HG02759 (cell line): ENCODE measurements at regions not wholly inside any gene's neighbourhood (a gene's known extent, or its start where the extent isn't known, plus 50 kb on each side); places are given as distances from the start of the nearest gene placed in this dataset.
"Not testable (repeated sequence)": the region's sequence is repeated elsewhere in the genome, so short reads cannot be mapped to it uniquely, and the experiment has no call there.

Experiments used
- ATAC-seq: cut with Tn5 transposase; IDR thresholded peaks from one replicate; pipeline ENCODE4 v1.9.1; 2021; ENCODE audit warnings: mild to moderate bottlenecking, moderate library complexity; ENCODE audit not compliant: unreplicated experiment

GRCh38 chr10:33039181-33039580, 81.2 kb upstream of the ITGB1 start:
- no peak for ATAC-seq

- ATAC-seq: no peak
These were observed 80.6 kb upstream of the ITGB1 start for GRCh38 chr10:33038672-33039071.

- ATAC-seq: no peak
These were observed 79.7 kb upstream of the ITGB1 start for GRCh38 chr10:33037726-33038125.

- ATAC-seq: no peak
These were observed 78.6 kb upstream of the ITGB1 start for GRCh38 chr10:33036670-33037069.

- no peak for ATAC-seq
These were observed 77.4 kb upstream of the ITGB1 start for GRCh38 chr10:33035411-33035810.

- no peak for ATAC-seq
These were observed 76.9 kb upstream of the ITGB1 start for GRCh38 chr10:33034931-33035330.

- ATAC-seq: no peak
These were observed 74.7 kb upstream of the ITGB1 start for GRCh38 chr10:33032654-33033151.

GRCh38 chr10:33031815-33032653, 74.0 kb upstream of the ITGB1 start:
- ATAC-seq: no peak

- no peak for ATAC-seq
These were observed 73.1 kb upstream of the ITGB1 start for GRCh38 chr10:33031171-33031570.

- not testable (repeated sequence) for ATAC-seq
These were observed 70.5 kb upstream of the ITGB1 start for GRCh38 chr10:33028515-33028914.

- no peak for ATAC-seq
These were observed 69.1 kb upstream of the ITGB1 start for GRCh38 chr10:33027088-33027487.

GRCh38 chr10:33026422-33026821, 68.4 kb upstream of the ITGB1 start:
- no peak for ATAC-seq

GRCh38 chr10:33025910-33026309, 67.9 kb upstream of the ITGB1 start:
- ATAC-seq: no peak

- no peak for ATAC-seq
These were observed 67.0 kb upstream of the ITGB1 start for GRCh38 chr10:33025039-33025438.

GRCh38 chr10:33022691-33023090, 64.7 kb upstream of the ITGB1 start:
- no peak for ATAC-seq

GRCh38 chr10:33022090-33022489, 64.1 kb upstream of the ITGB1 start:
- no peak for ATAC-seq

- no peak for ATAC-seq
These were observed 59.0 kb upstream of the ITGB1 start for GRCh38 chr10:33016988-33017387.

- ATAC-seq: no peak
These were observed 57.9 kb upstream of the ITGB1 start for GRCh38 chr10:33015761-33016547.

GRCh38 chr10:33013331-33013730, 55.3 kb upstream of the ITGB1 start:
- ATAC-seq: not testable (repeated sequence)

- no peak for ATAC-seq
These were observed 54.3 kb upstream of the ITGB1 start for GRCh38 chr10:33012306-33012705.

- ATAC-seq: no peak
These were observed 52.4 kb upstream of the ITGB1 start for GRCh38 chr10:33010132-33011037.
